AG10803 (cell line): ENCODE measurements at regions not wholly inside any gene's neighbourhood (a gene's known extent, or its start where the extent isn't known, plus 50 kb on each side); places are given as distances from the start of the nearest gene placed in this dataset.
A peak's percentile ranks its signal among the peaks of the same experiment; 100 is the strongest.

Experiments used
- DNase-seq: peaks from one replicate; pipeline ENCODE4 v3.0.0; 2010; ENCODE audit warnings: low read depth
- H3K4me3 ChIP-seq: 2 replicates; pipeline ENCODE4 v1.5.1; 2011; ENCODE audit warnings: mild to moderate bottlenecking, low read length, control low read depth
- CTCF ChIP-seq: conservative IDR thresholded peaks from 2 replicates; pipeline ENCODE4 v1.5.1; 2011; ENCODE audit warnings: mild to moderate bottlenecking, low read length, control low read depth, inconsistent platforms

- no peak overlapping the region for H3K4me3 ChIP-seq
- no peak for TF ChIP-seq CTCF
- no peak for DNase-seq
These were observed 58.8 kb upstream of the LYPD6 start for GRCh38 chr2:149271575-149271974.

GRCh38 chr2:149278161-149278871 is 52.1 kb upstream of the LYPD6 start:
- DNase-seq: peak; percentile 85
- no peak for TF ChIP-seq CTCF
- H3K4me3 ChIP-seq: no peak overlapping the region

GRCh38 chr2:149278872-149279264 is 51.5 kb upstream of the LYPD6 start:
- TF ChIP-seq CTCF: no peak
- no peak overlapping the region for H3K4me3 ChIP-seq
- DNase-seq: no peak
